ENCODE measurements at regions not wholly inside any gene's neighbourhood (a gene's known extent, or its start where the extent isn't known, plus 50 kb on each side); places are given as distances from the start of the nearest gene placed in this dataset.

GRCh38 chr11:11009179-11009578 is 151.3 kb upstream of the ZBED5 start:
- ChIA-PET POLR2A (ENCODE audit: partially characterized antibody) (interaction anchor here (0.7 kb wide), 1 partner anchor 200 kb away, joined by 3 read pairs; the partner anchor contains the start of gene EIF4G2), CTCF (ENCODE audit: partially characterized antibody) (interaction anchor here (1.2 to 2.0 kb wide), 4 partner anchors 10 to 216 kb away, joined by 3 to 6 read pairs (median 5); no protein-coding TSS in a partner anchor)
- peaks cover 6% of the 10 kb centered on the region for H3K27me3 ChIP-seq (ENCODE audit: insufficient read depth, low read length)
- H3K4me3 ChIP-seq (ENCODE audit: low read length in 2 of 2) = no peak overlapping the region
- H3K36me3 ChIP-seq (ENCODE audit: insufficient read depth, low read length) = no peaks in the 10 kb centered on the region
- H3K27ac ChIP-seq (ENCODE audit: low read depth, low read length) = no peak overlapping the region
- DNase-seq = no peak
- Mint-ChIP-seq H3K4me1 (no peaks in the 10 kb centered on the region), H3K27ac (no peak overlapping the region), H3K27me3 (peaks cover 13 to 31% of the 10 kb centered on the region in 2 donors), H3K36me3 (no peaks in the 10 kb centered on the region), H3K4me3 (no peak overlapping the region), H3K9me3 (peaks cover 0 to 2% (median 0%) of the 10 kb centered on the region in 8 donors)
- intact Hi-C loops (cut with micrococcal nuclease) = no loop called here
- H3K9me3 ChIP-seq (ENCODE audit: control insufficient read depth in 1 of 2, low read length in 2 of 2) = no peaks in the 10 kb centered on the region
- no peaks in the 10 kb centered on the region for H3K4me1 ChIP-seq (ENCODE audit: insufficient read depth, low read length)

GRCh38 chr11:11004069-11004468 is 146.2 kb upstream of the ZBED5 start:
- Mint-ChIP-seq H3K27ac (no peak overlapping the region), H3K4me3 (no peak overlapping the region), H3K27me3 (peaks cover 20 to 33% of the 10 kb centered on the region in 2 donors), H3K36me3 (peaks cover 0 to 4% of the 10 kb centered on the region in 2 donors), H3K9me3 (peaks cover 0 to 2% (median 0%) of the 10 kb centered on the region in 8 donors), H3K4me1 (no peaks in the 10 kb centered on the region)
- H3K27me3 ChIP-seq (ENCODE audit: insufficient read depth, low read length) = peaks cover 9% of the 10 kb centered on the region
- ChIA-PET POLR2A (ENCODE audit: partially characterized antibody) (no interaction called here), CTCF (ENCODE audit: partially characterized antibody) (interaction anchor here (1.2 to 2.3 kb wide), 4 partner anchors 9 to 70 kb away, joined by 3 to 8 read pairs (median 5); no protein-coding TSS in a partner anchor)
- no peaks in the 10 kb centered on the region for H3K36me3 ChIP-seq (ENCODE audit: insufficient read depth, low read length)
- no peaks in the 10 kb centered on the region for H3K4me1 ChIP-seq (ENCODE audit: insufficient read depth, low read length)
- no peak for DNase-seq
- intact Hi-C loops (cut with micrococcal nuclease) = no loop called here
- H3K4me3 ChIP-seq (ENCODE audit: low read length in 2 of 2) = no peak overlapping the region
- H3K9me3 ChIP-seq (ENCODE audit: control insufficient read depth in 1 of 2, low read length in 2 of 2) = no peaks in the 10 kb centered on the region
- no peak overlapping the region for H3K27ac ChIP-seq (ENCODE audit: low read depth, low read length)

GRCh38 chr11:11003226-11003625 is 145.4 kb upstream of the ZBED5 start:
- H3K36me3 Mint-ChIP-seq = peaks cover 0 to 4% of the 10 kb centered on the region in 2 donors
- H3K9me3 ChIP-seq (ENCODE audit: control insufficient read depth in 1 of 2, low read length in 2 of 2) = no peaks in the 10 kb centered on the region
- no peaks in the 10 kb centered on the region for H3K4me1 Mint-ChIP-seq
- H3K27ac ChIP-seq (ENCODE audit: low read depth, low read length) = no peak overlapping the region
- intact Hi-C loops (cut with micrococcal nuclease) = no loop called here
- peaks cover 0 to 2% (median 0%) of the 10 kb centered on the region in 8 donors for H3K9me3 Mint-ChIP-seq
- ChIA-PET CTCF (ENCODE audit: partially characterized antibody) (interaction anchor here (1.2 to 1.8 kb wide), 2 partner anchors 10 to 18 kb away, joined by 3 to 5 read pairs; no protein-coding TSS in a partner anchor), POLR2A (ENCODE audit: partially characterized antibody) (no interaction called here)
- no peaks in the 10 kb centered on the region for H3K36me3 ChIP-seq (ENCODE audit: insufficient read depth, low read length)
- no peak overlapping the region for H3K4me3 Mint-ChIP-seq
- peaks cover 9% of the 10 kb centered on the region for H3K27me3 ChIP-seq (ENCODE audit: insufficient read depth, low read length)
- no peak for DNase-seq
- no peak overlapping the region for H3K4me3 ChIP-seq (ENCODE audit: low read length in 2 of 2)
- peaks cover 19 to 33% of the 10 kb centered on the region in 2 donors for H3K27me3 Mint-ChIP-seq
- H3K27ac Mint-ChIP-seq = no peak overlapping the region
- H3K4me1 ChIP-seq (ENCODE audit: insufficient read depth, low read length) = no peaks in the 10 kb centered on the region

- H3K9me3 ChIP-seq (ENCODE audit: control insufficient read depth in 1 of 2, low read length in 2 of 2) = no peaks in the 10 kb centered on the region
- ChIA-PET POLR2A (ENCODE audit: partially characterized antibody) (no interaction called here), CTCF (ENCODE audit: partially characterized antibody) (interaction anchor here (1.0 to 2.7 kb wide), 3 partner anchors 10 to 66 kb away, joined by 3 to 10 read pairs (median 7); no protein-coding TSS in a partner anchor)
- no peak overlapping the region for H3K27ac Mint-ChIP-seq
- peaks cover 9% of the 10 kb centered on the region for H3K27me3 ChIP-seq (ENCODE audit: insufficient read depth, low read length)
- H3K27me3 Mint-ChIP-seq = peaks cover 21 to 33% of the 10 kb centered on the region in 2 donors
- no peaks in the 10 kb centered on the region for H3K36me3 ChIP-seq (ENCODE audit: insufficient read depth, low read length)
- H3K36me3 Mint-ChIP-seq = peaks cover 0 to 4% of the 10 kb centered on the region in 2 donors
- no peak overlapping the region for H3K4me3 Mint-ChIP-seq
- no peaks in the 10 kb centered on the region for H3K4me1 ChIP-seq (ENCODE audit: insufficient read depth, low read length)
- intact Hi-C loops (cut with micrococcal nuclease) = no loop called here
- H3K9me3 Mint-ChIP-seq = peaks cover 0 to 2% (median 0%) of the 10 kb centered on the region in 8 donors
- no peak overlapping the region for H3K27ac ChIP-seq (ENCODE audit: low read depth, low read length)
- DNase-seq = no peak
- H3K4me3 ChIP-seq (ENCODE audit: low read length in 2 of 2) = no peak overlapping the region
- no peaks in the 10 kb centered on the region for H3K4me1 Mint-ChIP-seq
These were observed 142.9 kb upstream of the ZBED5 start for GRCh38 chr11:11000579-11001283.

- Mint-ChIP-seq H3K27ac (no peak overlapping the region), H3K9me3 (peaks cover 0 to 5% (median 0%) of the 10 kb centered on the region in 8 donors), H3K4me3 (no peak overlapping the region), H3K4me1 (no peaks in the 10 kb centered on the region), H3K36me3 (peaks cover 0 to 4% of the 10 kb centered on the region in 2 donors), H3K27me3 (peaks cover 18 to 25% of the 10 kb centered on the region in 2 donors)
- ChIA-PET CTCF (ENCODE audit: partially characterized antibody) (no interaction called here), POLR2A (ENCODE audit: partially characterized antibody) (no interaction called here)
- Histone ChIP-seq H3K4me1 (ENCODE audit: insufficient read depth, low read length) (no peaks in the 10 kb centered on the region), H3K36me3 (ENCODE audit: insufficient read depth, low read length) (no peaks in the 10 kb centered on the region), H3K4me3 (ENCODE audit: low read length in 2 of 2) (no peak overlapping the region), H3K27ac (ENCODE audit: low read depth, low read length) (no peak overlapping the region), H3K9me3 (ENCODE audit: control insufficient read depth in 1 of 2, low read length in 2 of 2) (no peaks in the 10 kb centered on the region), H3K27me3 (ENCODE audit: insufficient read depth, low read length) (peaks cover 9% of the 10 kb centered on the region)
- intact Hi-C loops (cut with micrococcal nuclease) = no loop called here
- DNase-seq = no peak
These were observed 140.8 kb upstream of the ZBED5 start for GRCh38 chr11:10998674-10999073.

GRCh38 chr11:10996678-10997077 is 138.8 kb upstream of the ZBED5 start:
- ChIA-PET POLR2A (ENCODE audit: partially characterized antibody) (no interaction called here), CTCF (ENCODE audit: partially characterized antibody) (no interaction called here)
- H3K9me3 Mint-ChIP-seq = peaks cover 0 to 5% (median 0%) of the 10 kb centered on the region in 8 donors
- H3K4me3 Mint-ChIP-seq = no peak overlapping the region
- no peaks in the 10 kb centered on the region for H3K36me3 Mint-ChIP-seq
- no peaks in the 10 kb centered on the region for H3K4me1 Mint-ChIP-seq
- Histone ChIP-seq H3K4me3 (ENCODE audit: low read length in 2 of 2) (no peak overlapping the region), H3K27me3 (ENCODE audit: insufficient read depth, low read length) (peaks cover 3% of the 10 kb centered on the region), H3K36me3 (ENCODE audit: insufficient read depth, low read length) (no peaks in the 10 kb centered on the region), H3K4me1 (ENCODE audit: insufficient read depth, low read length) (no peaks in the 10 kb centered on the region), H3K27ac (ENCODE audit: low read depth, low read length) (no peak overlapping the region), H3K9me3 (ENCODE audit: control insufficient read depth in 1 of 2, low read length in 2 of 2) (no peaks in the 10 kb centered on the region)
- DNase-seq = no peak
- H3K27me3 Mint-ChIP-seq = peaks cover 10 to 17% of the 10 kb centered on the region in 2 donors
- intact Hi-C loops (cut with micrococcal nuclease) = no loop called here
- no peak overlapping the region for H3K27ac Mint-ChIP-seq

GRCh38 chr11:10993640-10994039 is 135.8 kb upstream of the ZBED5 start:
- CTCF ChIA-PET (ENCODE audit: partially characterized antibody) = no interaction called here
- no peak for DNase-seq

More at GRCh38 chr11:10993640-10994039, 135.8 kb upstream of the ZBED5 start:
- intact Hi-C loops (cut with micrococcal nuclease) = no loop called here
- Mint-ChIP-seq H3K9me3 (peaks cover 0 to 3% (median 0%) of the 10 kb centered on the region in 8 donors), H3K4me3 (no peak overlapping the region), H3K4me1 (no peaks in the 10 kb centered on the region), H3K27ac (no peak overlapping the region), H3K36me3 (no peaks in the 10 kb centered on the region), H3K27me3 (peaks cover 5 to 9% of the 10 kb centered on the region in 2 donors)
- H3K9me3 ChIP-seq (ENCODE audit: control insufficient read depth in 1 of 2, low read length in 2 of 2) = no peaks in the 10 kb centered on the region
- H3K4me1 ChIP-seq (ENCODE audit: insufficient read depth, low read length) = no peaks in the 10 kb centered on the region
- no peaks in the 10 kb centered on the region for H3K27me3 ChIP-seq (ENCODE audit: insufficient read depth, low read length)
- H3K36me3 ChIP-seq (ENCODE audit: insufficient read depth, low read length) = no peaks in the 10 kb centered on the region
- H3K4me3 ChIP-seq (ENCODE audit: low read length in 2 of 2) = no peak overlapping the region
- H3K27ac ChIP-seq (ENCODE audit: low read depth, low read length) = no peak overlapping the region
- POLR2A ChIA-PET (ENCODE audit: partially characterized antibody) = no interaction called here
